HEK293 (cell line): ENCODE measurements at regions not wholly inside any gene's neighbourhood (a gene's known extent, or its start where the extent isn't known, plus 50 kb on each side); places are given as distances from the start of the nearest gene placed in this dataset.

Experiments
- CTCF ChIA-PET: fragments of 350-600 bp; formaldehyde crosslinking; extraction: SDS; loops from one replicate; lab custom pipeline; 2021; ENCODE audit warnings: antibody characterized with exemption; lab: Yijun Ruan, JAX
- POLR2A ChIA-PET: fragments of 300-600 bp; formaldehyde crosslinking; extraction: SDS; loops from one replicate; lab custom pipeline; 2020; ENCODE audit warnings: antibody characterized with exemption, inconsistent platforms; lab: Yijun Ruan, JAX
- H3K27ac ChIP-seq: fragments of 200-500 bp; sonication (Bioruptor generic); 2 replicates; pipeline ENCODE4 v1.5.1; 2014; ENCODE audit warnings: low read depth, low read length, control low read depth, inconsistent platforms; ENCODE audit errors: extremely low read depth
- H3K36me3 ChIP-seq, 2 experiments: fragments of 200-500 bp in 1 of 2; sonication (Bioruptor generic) in 1 of 2; 1 replicate in 1 of 2; 2 replicates in 1 of 2; pipeline ENCODE4 v1.5.1; 2014 to 2017; ENCODE audit warnings: inconsistent platforms in 2 of 2, low read length in 2 of 2; ENCODE audit not compliant: control insufficient read depth in 2 of 2, insufficient read depth in 1 of 2
- H3K4me1 ChIP-seq: fragments of 200-500 bp; sonication (Bioruptor generic); 2 replicates; pipeline ENCODE4 v1.5.1; 2014; ENCODE audit warnings: mild to moderate bottlenecking, low read length, inconsistent platforms; ENCODE audit not compliant: control insufficient read depth, insufficient read depth
- H3K4me3 ChIP-seq: 2 replicates; pipeline ENCODE4 v1.5.1; 2011; ENCODE audit warnings: low read depth, mild to moderate bottlenecking, control low read depth, low read length, moderate library complexity
- H3K9me3 ChIP-seq: fragments of 200-500 bp; sonication (Bioruptor generic); 2 replicates; pipeline ENCODE4 v1.5.1; 2014; ENCODE audit warnings: low read depth, low read length, inconsistent platforms; ENCODE audit not compliant: control insufficient read depth, insufficient read depth
- HOXA7 ChIP-seq: sonication (generic); formaldehyde crosslinking; IDR thresholded peaks from 2 replicates; pipeline ENCODE4 v1.8.1; 2022; ENCODE audit warnings: missing genetic modification reagents, borderline replicate concordance
- HOXC10 ChIP-seq: sonication (generic); formaldehyde crosslinking; IDR thresholded peaks from 2 replicates; pipeline ENCODE4 v1.8.1; 2023; ENCODE audit warnings: mild to moderate bottlenecking, missing genetic modification reagents
- INSM2 ChIP-seq: fragments of 450-650 bp; formaldehyde crosslinking; IDR thresholded peaks from 2 replicates; pipeline ENCODE4 v1.5.1; 2016; ENCODE audit warnings: missing biosample characterization, missing genetic modification characterization
- KLF7 ChIP-seq: fragments of 450-650 bp; formaldehyde crosslinking; IDR thresholded peaks from 2 replicates; pipeline ENCODE4 v1.5.1; 2016; ENCODE audit warnings: missing biosample characterization, missing genetic modification characterization, borderline replicate concordance
- OVOL3 ChIP-seq: fragments of 450-650 bp; formaldehyde crosslinking; IDR thresholded peaks from 2 replicates; pipeline ENCODE4 v1.5.1; 2016; ENCODE audit warnings: missing biosample characterization, missing genetic modification characterization
- RBAK ChIP-seq: fragments of 450-650 bp; formaldehyde crosslinking; IDR thresholded peaks from 2 replicates; pipeline ENCODE4 v1.5.1; 2016; ENCODE audit warnings: missing biosample characterization, missing genetic modification characterization
- SALL2 ChIP-seq: fragments of 450-650 bp; formaldehyde crosslinking; IDR thresholded peaks from 2 replicates; pipeline ENCODE4 v1.5.0; 2017; ENCODE audit warnings: missing biosample characterization, mild to moderate bottlenecking, missing genetic modification characterization, borderline replicate concordance
- SCRT1 ChIP-seq: fragments of 450-650 bp; formaldehyde crosslinking; IDR thresholded peaks from 2 replicates; pipeline ENCODE4 v1.5.1; 2016; ENCODE audit warnings: missing biosample characterization, missing genetic modification characterization, borderline replicate concordance
- SCRT2 ChIP-seq: fragments of 450-650 bp; formaldehyde crosslinking; IDR thresholded peaks from 2 replicates; pipeline ENCODE4 v1.5.1; 2016; ENCODE audit warnings: missing biosample characterization, missing genetic modification characterization
- SP2 ChIP-seq: fragments of 450-650 bp; formaldehyde crosslinking; IDR thresholded peaks from 2 replicates; pipeline ENCODE4 v1.5.1; 2016; ENCODE audit warnings: missing biosample characterization, missing genetic modification characterization
- ZBTB44 ChIP-seq: fragments of 450-650 bp; IDR thresholded peaks from 2 replicates; pipeline ENCODE4 v1.5.1; 2018; ENCODE audit warnings: missing biosample characterization, mild to moderate bottlenecking, missing genetic modification characterization
- ZBTB8A ChIP-seq: fragments of 450-650 bp; formaldehyde crosslinking; IDR thresholded peaks from 2 replicates; pipeline ENCODE4 v1.5.1; 2016; ENCODE audit warnings: missing biosample characterization, missing genetic modification characterization
- ZFP37 ChIP-seq: fragments of 450-650 bp; formaldehyde crosslinking; IDR thresholded peaks from 2 replicates; pipeline ENCODE4 v1.5.1; 2016; ENCODE audit warnings: missing biosample characterization, missing genetic modification characterization
- ZNF214 ChIP-seq: fragments of 450-650 bp; formaldehyde crosslinking; IDR thresholded peaks from 2 replicates; pipeline ENCODE4 v1.5.1; 2017; ENCODE audit warnings: missing biosample characterization, mild to moderate bottlenecking, missing genetic modification characterization, borderline replicate concordance
- ZNF48 ChIP-seq: fragments of 450-650 bp; formaldehyde crosslinking; IDR thresholded peaks from 2 replicates; pipeline ENCODE4 v1.5.1; 2016; ENCODE audit warnings: missing biosample characterization, missing genetic modification characterization
- ZNF529 ChIP-seq: fragments of 450-650 bp; formaldehyde crosslinking; IDR thresholded peaks from 2 replicates; pipeline ENCODE4 v1.5.1; 2017; ENCODE audit warnings: missing genetic modification characterization, missing biosample characterization; ENCODE audit not compliant: insufficient replicate concordance
- ZNF560 ChIP-seq: fragments of 450-650 bp; formaldehyde crosslinking; IDR thresholded peaks from 2 replicates; pipeline ENCODE4 v1.5.1; 2017; ENCODE audit warnings: missing biosample characterization, missing genetic modification characterization, borderline replicate concordance
- ZNF571 ChIP-seq: fragments of 450-650 bp; formaldehyde crosslinking; IDR thresholded peaks from 2 replicates; pipeline ENCODE4 v1.5.0; 2017; ENCODE audit warnings: missing biosample characterization, missing genetic modification characterization
- ZNF629 ChIP-seq: fragments of 450-650 bp; formaldehyde crosslinking; IDR thresholded peaks from 2 replicates; pipeline ENCODE4 v1.5.1; 2017; ENCODE audit warnings: missing biosample characterization, missing genetic modification characterization
- ZNF645 ChIP-seq: fragments of 450-650 bp; formaldehyde crosslinking; IDR thresholded peaks from 2 replicates; pipeline ENCODE4; 2016; ENCODE audit warnings: missing biosample characterization, missing genetic modification characterization
- ZNF76 ChIP-seq: fragments of 450-650 bp; formaldehyde crosslinking; IDR thresholded peaks from 2 replicates; pipeline ENCODE4; 2016; ENCODE audit warnings: low read depth, missing biosample characterization, missing genetic modification characterization, borderline replicate concordance
- ZSCAN23 ChIP-seq: fragments of 450-650 bp; formaldehyde crosslinking; IDR thresholded peaks from 2 replicates; pipeline ENCODE4 v1.5.1; 2016; ENCODE audit warnings: missing biosample characterization, missing genetic modification characterization

- TF ChIP-seq ZNF645 (no peak), KLF7 (no peak), ZSCAN23 (no peak), ZNF214 (tag by site-specific recombination) (no peak), ZNF48 (tag by site-specific recombination) (no peak), SCRT1 (tag by site-specific recombination) (no peak)
- H3K4me1 ChIP-seq: no peaks in the 10 kb centered on the region
- no peak overlapping the region for H3K27ac ChIP-seq
- H3K36me3 ChIP-seq: no peaks in the 10 kb centered on the region
- CTCF ChIA-PET: interaction anchor here (1.0 kb wide), 1 partner anchor 66 kb away, joined by 3 read pairs; no protein-coding TSS in a partner anchor
- POLR2A ChIA-PET: no interaction called here
- no peaks in the 10 kb centered on the region for H3K9me3 ChIP-seq
- no peak overlapping the region for H3K4me3 ChIP-seq
These were observed 135.2 kb upstream of the ASB18 start for GRCh38 chr2:236399409-236399808.

- TF ChIP-seq ZNF571 (tag by site-specific recombination): no peak
- no peak for TF ChIP-seq HOXC10 (CRISPR knock-in tag)
- no peak for TF ChIP-seq SP2 (tag by site-specific recombination)
- TF ChIP-seq OVOL3: no peak
- no peak for TF ChIP-seq INSM2 (tag by site-specific recombination)
- TF ChIP-seq ZNF529 (tag by site-specific recombination): no peak
- no peak for TF ChIP-seq SCRT2 (tag by site-specific recombination)
- TF ChIP-seq RBAK (tag by site-specific recombination): no peak
- TF ChIP-seq, all 188 proteins: peak for 0
- Histone ChIP-seq H3K4me3 (no peak overlapping the region), H3K36me3 (no peaks in the 10 kb centered on the region), H3K4me1 (no peaks in the 10 kb centered on the region), H3K27ac (no peak overlapping the region), H3K9me3 (no peaks in the 10 kb centered on the region)
- ChIA-PET POLR2A (no interaction called here), CTCF (interaction anchor here (1.0 kb wide), 1 partner anchor 66 kb away, joined by 3 read pairs; no protein-coding TSS in a partner anchor)
These were observed 135.9 kb upstream of the ASB18 start for GRCh38 chr2:236400046-236400574.

- POLR2A ChIA-PET: no interaction called here
- no peak overlapping the region for H3K27ac ChIP-seq
- CTCF ChIA-PET: no interaction called here
- TF ChIP-seq SALL2 (tag by site-specific recombination) (no peak), ZBTB8A (tag by site-specific recombination) (no peak), ZNF76 (tag by site-specific recombination) (no peak), ZFP37 (no peak), ZNF560 (tag by site-specific recombination) (no peak), ZNF629 (no peak), ZNF48 (tag by site-specific recombination) (no peak), ZBTB44 (tag by site-specific recombination) (no peak), HOXA7 (CRISPR knock-in tag) (no peak)
- H3K36me3 ChIP-seq: no peaks in the 10 kb centered on the region
- no peak overlapping the region for H3K4me3 ChIP-seq
- no peaks in the 10 kb centered on the region for H3K9me3 ChIP-seq
- no peaks in the 10 kb centered on the region for H3K4me1 ChIP-seq
These were observed 136.6 kb upstream of the ASB18 start for GRCh38 chr2:236400594-236401360.
